ENCODE measurements at regions not wholly inside any gene's neighbourhood (a gene's known extent, or its start where the extent isn't known, plus 50 kb on each side); places are given as distances from the start of the nearest gene placed in this dataset.

DNA sequence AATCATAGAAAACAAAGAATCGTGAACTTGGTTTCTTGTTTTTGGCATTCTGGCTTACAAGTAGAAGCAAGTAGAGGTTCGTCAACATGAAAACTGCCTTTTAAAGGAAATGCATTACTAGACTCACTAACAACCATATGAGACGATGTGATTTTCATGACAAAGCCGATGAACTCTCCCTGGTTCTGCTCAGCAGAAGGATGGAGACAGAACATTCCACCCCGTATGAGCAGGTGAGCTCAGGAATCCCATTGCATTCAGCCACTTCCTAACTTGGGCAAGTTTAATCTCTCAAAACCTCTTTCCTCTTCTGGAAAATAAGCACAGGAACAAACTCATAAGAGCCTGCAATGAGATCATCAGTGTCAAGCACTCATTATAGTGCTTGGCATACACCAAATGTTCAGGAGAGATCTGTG, 57.4 kb upstream of the SVIL start:
- no peak overlapping the region for H3K27ac ChIP-seq
- no peaks in the 10 kb centered on the region for H3K9me3 ChIP-seq (ENCODE audit: low read depth, low read length)
- DNase-seq (ENCODE audit: low read depth, low spot score): no peak
- no peak overlapping the region for H3K9ac ChIP-seq (ENCODE audit: insufficient read length)
- H3K36me3 ChIP-seq (ENCODE audit: insufficient read depth, low read length): no peaks in the 10 kb centered on the region
- no peak overlapping the region for H3K4me3 ChIP-seq
- no peak for TF ChIP-seq EZH2 (IDR thresholded peaks at IDR 0.05)
- no peak for TF ChIP-seq POLR2AphosphoS5 (IDR thresholded peaks at IDR 0.05; ENCODE audit: borderline replicate concordance, low read depth, low read length)
- no peak for TF ChIP-seq FOXP2 (optimal IDR thresholded peaks at IDR 0.05; ENCODE audit: control extremely low read depth, extremely low read length, insufficient read depth)

DNA sequence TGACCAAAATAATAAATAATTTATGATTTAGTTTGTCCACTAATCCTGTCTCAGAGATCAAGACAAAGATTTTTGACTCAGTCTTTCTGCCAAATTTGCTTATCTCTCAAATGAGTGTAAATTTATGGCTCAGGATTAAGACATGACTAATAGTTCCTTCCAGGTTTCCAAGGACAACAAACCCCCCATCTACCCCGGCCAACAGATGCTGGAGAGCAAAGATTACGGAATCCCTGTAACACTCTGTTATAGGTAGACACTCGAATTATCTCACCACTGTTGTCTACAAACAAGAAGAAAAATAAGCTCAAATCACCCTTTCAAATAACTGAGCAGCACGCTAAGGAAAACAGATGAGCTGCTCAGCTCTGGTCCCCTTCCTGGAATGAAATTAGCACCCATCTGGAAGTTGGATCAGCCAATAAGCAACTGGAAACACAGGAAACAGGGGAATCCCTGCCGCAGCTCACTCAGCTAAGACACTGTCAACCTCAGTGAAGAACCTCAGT, 56.8 kb upstream of the SVIL start:
- TF ChIP-seq POLR2AphosphoS5 (IDR thresholded peaks at IDR 0.05; ENCODE audit: borderline replicate concordance, low read depth, low read length) (no peak), FOXP2 (optimal IDR thresholded peaks at IDR 0.05; ENCODE audit: control extremely low read depth, extremely low read length, insufficient read depth) (no peak), EZH2 (IDR thresholded peaks at IDR 0.05) (no peak)
- no peaks in the 10 kb centered on the region for H3K9me3 ChIP-seq (ENCODE audit: low read depth, low read length)
- no peak overlapping the region for H3K9ac ChIP-seq (ENCODE audit: insufficient read length)
- DNase-seq (ENCODE audit: low read depth, low spot score): no peak
- H3K36me3 ChIP-seq (ENCODE audit: insufficient read depth, low read length): no peaks in the 10 kb centered on the region
- H3K4me3 ChIP-seq: no peak overlapping the region
- no peak overlapping the region for H3K27ac ChIP-seq

DNA sequence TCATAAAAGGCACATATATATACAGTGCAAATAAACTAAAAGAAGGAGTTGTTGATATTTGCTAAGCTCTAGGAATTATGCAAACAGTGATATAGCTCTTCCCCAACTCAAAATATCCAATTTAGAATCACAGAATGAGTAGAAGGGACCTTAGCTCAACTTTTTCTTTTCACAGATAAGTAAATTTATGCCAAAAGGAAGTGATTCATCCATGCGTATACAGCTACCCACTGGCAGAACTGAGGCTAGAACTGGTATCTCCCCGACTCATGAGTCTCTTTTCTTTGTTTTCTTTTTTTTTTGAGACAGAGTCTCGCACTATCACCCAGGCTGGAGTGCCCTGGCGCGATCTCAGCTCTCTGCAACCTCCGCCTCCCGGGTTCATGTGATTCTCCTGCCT, 54.2 kb upstream of the SVIL start:
- Histone ChIP-seq H3K9ac (ENCODE audit: insufficient read length) (no peak overlapping the region), H3K36me3 (ENCODE audit: insufficient read depth, low read length) (no peaks in the 10 kb centered on the region), H3K4me3 (no peak overlapping the region), H3K9me3 (ENCODE audit: low read depth, low read length) (no peaks in the 10 kb centered on the region), H3K27ac (peak overlapping the region; percentile 13; the same call in 1 of the 2 replicates)
- DNase-seq (ENCODE audit: low read depth, low spot score): no peak
- TF ChIP-seq FOXP2 (optimal IDR thresholded peaks at IDR 0.05; ENCODE audit: control extremely low read depth, extremely low read length, insufficient read depth): no peak
- TF ChIP-seq POLR2AphosphoS5 (IDR thresholded peaks at IDR 0.05; ENCODE audit: borderline replicate concordance, low read depth, low read length): no peak
- TF ChIP-seq EZH2 (IDR thresholded peaks at IDR 0.05): no peak

DNA sequence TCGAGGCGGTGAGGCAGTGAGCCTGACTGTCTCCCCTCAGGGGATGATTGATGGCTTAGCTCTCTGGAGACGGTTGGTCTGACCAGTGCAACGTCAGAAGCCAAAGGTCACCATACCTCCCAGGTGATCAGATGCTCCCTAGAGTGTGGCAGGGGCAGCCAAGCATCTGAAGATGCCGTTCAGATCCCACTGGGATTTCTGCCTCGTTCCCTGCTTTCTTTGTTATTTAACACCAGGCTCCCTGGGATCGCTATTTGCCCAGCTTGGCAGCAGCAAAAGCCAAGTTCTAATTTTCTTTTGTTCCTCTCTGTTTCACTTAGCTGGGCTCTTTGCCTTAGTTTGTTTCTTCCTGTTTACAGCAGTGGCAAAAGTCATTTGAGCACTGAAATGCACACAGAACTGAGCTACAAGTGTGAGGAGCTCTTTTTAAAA, 53.5 kb upstream of the SVIL start:
- no peak for DNase-seq (ENCODE audit: low read depth, low spot score)
- Histone ChIP-seq H3K9me3 (ENCODE audit: low read depth, low read length) (no peaks in the 10 kb centered on the region), H3K27ac (no peak overlapping the region), H3K36me3 (ENCODE audit: insufficient read depth, low read length) (no peaks in the 10 kb centered on the region), H3K4me3 (no peak overlapping the region), H3K9ac (ENCODE audit: insufficient read length) (no peak overlapping the region)
- TF ChIP-seq FOXP2 (optimal IDR thresholded peaks at IDR 0.05; ENCODE audit: control extremely low read depth, extremely low read length, insufficient read depth) (no peak), POLR2AphosphoS5 (IDR thresholded peaks at IDR 0.05; ENCODE audit: borderline replicate concordance, low read depth, low read length) (no peak), EZH2 (IDR thresholded peaks at IDR 0.05) (no peak)

DNA sequence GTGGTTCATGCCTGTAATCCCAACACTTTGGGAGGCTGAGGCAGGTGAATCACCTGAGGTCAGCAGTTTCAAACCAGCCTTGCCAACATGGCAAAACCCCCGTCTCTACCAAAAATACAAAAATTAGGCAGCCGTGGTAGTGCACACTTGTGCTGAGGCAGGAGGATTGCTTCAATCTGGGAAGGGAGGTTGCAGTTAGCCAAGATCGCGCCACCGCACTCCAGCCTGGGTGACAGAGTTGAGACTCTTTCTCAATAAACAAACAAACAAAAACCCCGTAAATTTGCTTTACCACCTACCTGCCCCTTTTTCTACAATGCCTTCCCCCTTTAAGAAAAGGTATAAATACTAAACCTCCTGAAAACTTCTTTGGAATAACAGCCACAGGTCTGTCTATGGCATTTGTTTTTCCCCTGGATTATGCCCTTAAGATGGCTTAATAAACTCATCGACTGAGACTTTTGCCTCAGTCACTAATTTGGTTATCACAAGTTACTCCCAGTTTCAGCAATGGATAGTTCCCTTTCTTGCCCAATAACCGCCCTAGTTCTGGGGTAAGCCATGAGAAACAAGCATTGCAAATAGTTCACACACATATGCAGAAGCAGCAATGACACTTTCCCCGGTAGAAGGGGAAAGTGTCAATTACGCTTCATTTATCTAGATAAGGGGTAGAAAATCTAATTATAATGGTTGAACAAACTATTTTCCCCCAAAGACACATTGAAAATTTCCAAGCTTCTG, 52.8 kb upstream of the SVIL start:
- no peak for TF ChIP-seq FOXP2 (optimal IDR thresholded peaks at IDR 0.05; ENCODE audit: control extremely low read depth, extremely low read length, insufficient read depth)
- TF ChIP-seq POLR2AphosphoS5 (IDR thresholded peaks at IDR 0.05; ENCODE audit: borderline replicate concordance, low read depth, low read length): no peak
- TF ChIP-seq EZH2 (IDR thresholded peaks at IDR 0.05): no peak
- Histone ChIP-seq H3K36me3 (ENCODE audit: insufficient read depth, low read length) (no peaks in the 10 kb centered on the region), H3K9ac (ENCODE audit: insufficient read length) (no peak overlapping the region), H3K9me3 (ENCODE audit: low read depth, low read length) (no peaks in the 10 kb centered on the region), H3K27ac (no peak overlapping the region), H3K4me3 (no peak overlapping the region)
- no peak for DNase-seq (ENCODE audit: low read depth, low spot score)

DNA sequence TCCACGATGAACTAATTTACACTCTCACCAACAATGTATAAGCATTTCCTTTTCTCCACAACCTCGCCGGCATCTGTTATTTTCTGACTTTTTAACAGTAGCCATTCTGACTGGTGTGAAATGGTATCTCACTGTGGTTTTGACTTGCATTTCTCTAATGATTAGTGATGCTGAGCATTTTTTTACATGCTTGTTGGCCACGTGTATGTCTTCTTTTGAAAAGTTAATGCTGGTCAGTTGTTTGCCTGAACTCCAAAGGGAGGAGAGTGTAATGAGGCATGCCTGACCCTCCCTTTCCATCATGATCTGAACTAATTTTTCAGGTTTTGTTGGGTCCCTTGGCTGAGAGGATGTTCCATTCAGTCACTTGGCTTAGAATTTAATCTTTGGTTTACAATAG, 50.7 kb upstream of the SVIL start:
- Histone ChIP-seq H3K4me3 (no peak overlapping the region), H3K9ac (ENCODE audit: insufficient read length) (no peak overlapping the region), H3K9me3 (ENCODE audit: low read depth, low read length) (no peaks in the 10 kb centered on the region), H3K27ac (no peak overlapping the region), H3K36me3 (ENCODE audit: insufficient read depth, low read length) (no peaks in the 10 kb centered on the region)
- DNase-seq (ENCODE audit: low read depth, low spot score): no peak
- TF ChIP-seq EZH2 (IDR thresholded peaks at IDR 0.05) (no peak), FOXP2 (optimal IDR thresholded peaks at IDR 0.05; ENCODE audit: control extremely low read depth, extremely low read length, insufficient read depth) (no peak), POLR2AphosphoS5 (IDR thresholded peaks at IDR 0.05; ENCODE audit: borderline replicate concordance, low read depth, low read length) (no peak)

Data from SK-N-MC (cell line).